HepG2 (cell line): ENCODE measurements at regions not wholly inside any gene's neighbourhood (a gene's known extent, or its start where the extent isn't known, plus 50 kb on each side); places are given as distances from the start of the nearest gene placed in this dataset.

Source experiments
- ATAC-seq: fragments of 200-7000 bp; cut with Tn5 transposase; 3 replicates; pipeline ENCODE4 v1.9.1; 2020; ENCODE audit warnings: mild to moderate bottlenecking, moderate library complexity
- BruUV-seq: library from RNA; stranded (reverse); fragments of 400-500 nt; replicated peaks from 2 replicates; lab custom pipeline; 2021; lab: Mats Ljungman, UMichigan
- CTCF ChIA-PET: fragments of 300-600 bp; formaldehyde crosslinking; extraction: SDS; loops from one replicate; lab custom pipeline; 2021; ENCODE audit warnings: low total read pairs, inconsistent platforms, low intra/inter-chr PET ratio; lab: Yijun Ruan, JAX
- POLR2A ChIA-PET: fragments of 350-600 bp; sonication (Branson Sonifier 250); formaldehyde crosslinking; loops from one replicate; lab custom pipeline; 2020; ENCODE audit warnings: antibody characterized with exemption, inconsistent platforms; lab: Yijun Ruan, JAX
- DNase-seq: peaks from one replicate; pipeline ENCODE4 v3.0.0-alpha.2; 2015; ENCODE audit warnings: low spot score
- FAIRE-seq: peaks from 3 replicates; lab custom pipeline; 2011; peaks lifted over from hg19 to GRCh38; lab: Jason Lieb, UNC
- H2AFZ ChIP-seq: one replicate; pipeline ENCODE4 v1.6.1; 2011; ENCODE audit warnings: low read length, inconsistent platforms
- H3K27ac ChIP-seq: fragments of 300-600 bp; 3 replicates; pipeline ENCODE4 v1.8.0; 2011; ENCODE audit warnings: mixed run types, mild to moderate bottlenecking, mixed read lengths, low read length, inconsistent platforms; ENCODE audit not compliant: insufficient read depth; ENCODE audit errors: extremely low read length
- H3K27me3 ChIP-seq, 2 experiments: fragments of 200-600 bp in 1 of 2; 2 replicates in 1 of 2; 3 replicates in 1 of 2; pipeline versions ENCODE4 v1.6.0 to v1.8.0; 2011; ENCODE audit warnings: low read length in 2 of 2, mild to moderate bottlenecking in 2 of 2, moderate library complexity in 2 of 2, inconsistent platforms in 1 of 2; ENCODE audit not compliant: insufficient read depth in 2 of 2, control insufficient read depth in 1 of 2
- H3K36me3 ChIP-seq, 2 experiments: fragments of 200-600 bp in 1 of 2; replicated peaks in 1 of 2; 2 replicates in 1 of 2; 3 replicates in 1 of 2; pipeline versions ENCODE4 v1.5.1 to v1.8.0; 2011; ENCODE audit warnings: low read length in 2 of 2, inconsistent platforms in 1 of 2; ENCODE audit not compliant: insufficient read depth in 2 of 2, control insufficient read depth in 1 of 2
- H3K4me1 ChIP-seq: 2 replicates; pipeline ENCODE4 v1.5.1; 2012; ENCODE audit warnings: low read length, inconsistent platforms; ENCODE audit not compliant: insufficient read depth
- H3K4me2 ChIP-seq: 2 replicates; pipeline ENCODE4 v1.6.0; 2011; ENCODE audit warnings: low read depth, low read length, inconsistent platforms
- H3K4me3 ChIP-seq, 3 experiments: fragments of 200-600 bp in 1 of 3; sonication (generic), shearing (Covaris generic) in 1 of 3; replicated peaks in 1 of 3; 2 replicates each; pipeline ENCODE4 v1.5.1; 2011 to 2016; ENCODE audit warnings: low read length in 3 of 3, inconsistent platforms in 2 of 3, low read depth in 2 of 3, mild to moderate bottlenecking in 2 of 3, control low read depth in 1 of 3, mixed read lengths in 1 of 3; ENCODE audit not compliant: insufficient read depth in 1 of 3
- H3K79me2 ChIP-seq: one replicate; pipeline ENCODE4 v1.6.1; 2011; ENCODE audit warnings: low read length, inconsistent platforms; ENCODE audit not compliant: insufficient read depth
- H3K9ac ChIP-seq: 2 replicates; pipeline ENCODE4 v1.6.0; 2011; ENCODE audit warnings: mild to moderate bottlenecking, low read depth, low read length, inconsistent platforms; ENCODE audit not compliant: insufficient read depth
- H3K9me3 ChIP-seq: 2 replicates; pipeline ENCODE4 v1.5.1; 2012; ENCODE audit warnings: mild to moderate bottlenecking, low read length
- H4K20me1 ChIP-seq: 2 replicates; pipeline ENCODE4 v1.6.0; 2011; ENCODE audit warnings: inconsistent platforms, mild to moderate bottlenecking, low read length, moderate library complexity; ENCODE audit not compliant: insufficient read depth
- ARHGAP35 ChIP-seq: sonication (generic); formaldehyde crosslinking; IDR thresholded peaks from 2 replicates; pipeline ENCODE4 v1.9.0; 2022; ENCODE audit warnings: mild to moderate bottlenecking, inconsistent platforms, moderate library complexity, missing genetic modification reagents, borderline replicate concordance
- FOXA3 ChIP-seq: IDR thresholded peaks from 2 replicates; pipeline ENCODE4 v1.6.1; 2016; ENCODE audit warnings: missing genetic modification reagents, missing compliant biosample characterization
- GTF2F1 ChIP-seq: fragments of 150-350 bp; IDR thresholded peaks from 2 replicates; pipeline ENCODE4 v1.6.1; 2014; ENCODE audit warnings: low read length
- PHF8 ChIP-seq: sonication (generic); formaldehyde crosslinking; IDR thresholded peaks from 2 replicates; pipeline ENCODE4 v1.5.0; 2020; ENCODE audit warnings: missing genetic modification reagents
- ZNF281 ChIP-seq: sonication (generic); formaldehyde crosslinking; IDR thresholded peaks from 2 replicates; pipeline ENCODE4 v1.4.0; 2020; ENCODE audit warnings: missing genetic modification reagents, borderline replicate concordance
- ZNF605 ChIP-seq: sonication (generic); formaldehyde crosslinking; IDR thresholded peaks from 2 replicates; pipeline ENCODE4 v1.8.0; 2022; ENCODE audit warnings: mild to moderate bottlenecking, missing genetic modification reagents
- WGBS: methylation state at CpG from one replicate; pipeline ENCODE4 v1.1.6; 2017; ENCODE audit warnings: low lambda C conversion rate; 5-methylcytosine and 5-hydroxymethylcytosine counted together
- in situ Hi-C: cut with HindIII; loops from 2 replicates; pipeline ENCODE4 v1.10.0; 2017; ENCODE audit warnings: low pct_unique_long_range_greater_than_20kb; ENCODE audit not compliant: extremely low pct_ligation_motif_present
- intact Hi-C: fragments of 100-400 bp; cut with micrococcal nuclease; formaldehyde crosslinking; loops from one replicate; pipeline ENCODE4 v1.10.0; 2022; ENCODE audit not compliant: unreplicated experiment
- TF ChIP-seq, protein P1 (sequence below): sonication (generic); formaldehyde crosslinking; IDR thresholded peaks from 2 replicates; pipeline ENCODE4 v1.8.1; 2023; ENCODE audit warnings: mild to moderate bottlenecking, missing genetic modification reagents

GRCh38 chr2:133892352-133892913 lies 324.2 kb upstream of the NCKAP5 start:
- Histone ChIP-seq H3K9ac (no peak overlapping the region), H3K27ac (no peak overlapping the region), H3K4me1 (no peaks in the 10 kb centered on the region), H3K27me3 (peaks cover 1 to 51% of the 10 kb centered on the region in 2 experiments; a peak in 4 of 5 replicates), H4K20me1 (no peaks in the 10 kb centered on the region), H3K9me3 (peaks cover 15% of the 10 kb centered on the region), H3K4me2 (no peak overlapping the region), H3K4me3 (no peak overlapping the region)
- in situ Hi-C loops = loop anchor here (25.0 kb wide), 1 partner anchor 320 kb away; no protein-coding TSS in a partner anchor
- DNase-seq (no peak), FAIRE-seq (no peak)
- WGBS = 31% methylated on average over 8 of the region's 8 CpGs
- CTCF ChIA-PET = no interaction called here
- TF ChIP-seq, protein P1, sequence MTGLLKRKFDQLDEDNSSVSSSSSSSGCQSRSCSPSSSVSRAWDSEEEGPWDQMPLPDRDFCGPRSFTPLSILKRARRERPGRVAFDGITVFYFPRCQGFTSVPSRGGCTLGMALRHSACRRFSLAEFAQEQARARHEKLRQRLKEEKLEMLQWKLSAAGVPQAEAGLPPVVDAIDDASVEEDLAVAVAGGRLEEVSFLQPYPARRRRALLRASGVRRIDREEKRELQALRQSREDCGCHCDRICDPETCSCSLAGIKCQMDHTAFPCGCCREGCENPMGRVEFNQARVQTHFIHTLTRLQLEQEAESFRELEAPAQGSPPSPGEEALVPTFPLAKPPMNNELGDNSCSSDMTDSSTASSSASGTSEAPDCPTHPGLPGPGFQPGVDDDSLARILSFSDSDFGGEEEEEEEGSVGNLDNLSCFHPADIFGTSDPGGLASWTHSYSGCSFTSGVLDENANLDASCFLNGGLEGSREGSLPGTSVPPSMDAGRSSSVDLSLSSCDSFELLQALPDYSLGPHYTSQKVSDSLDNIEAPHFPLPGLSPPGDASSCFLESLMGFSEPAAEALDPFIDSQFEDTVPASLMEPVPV (CRISPR knock-in tag) = no peak
- TF ChIP-seq FOXA3 = no peak
- TF ChIP-seq ZNF605 = no peak
- no peak for TF ChIP-seq ZNF281 (CRISPR knock-in tag)
- TF ChIP-seq GTF2F1 = no peak
- no peak for TF ChIP-seq PHF8 (CRISPR knock-in tag)
- TF ChIP-seq ARHGAP35 = no peak
- TF ChIP-seq, all 625 proteins: peak for 0
- Histone ChIP-seq H3K79me2 (no peaks in the 10 kb centered on the region), H3K36me3 (no peaks in the 10 kb centered on the region), H2AFZ (no peak overlapping the region)
- no peak for ATAC-seq
- no TSS peak for BruUV-seq
- intact Hi-C loops = no loop called here
- POLR2A ChIA-PET = no interaction called here
